MM.1S (cell line): ENCODE measurements at regions not wholly inside any gene's neighbourhood (a gene's known extent, or its start where the extent isn't known, plus 50 kb on each side); places are given as distances from the start of the nearest gene placed in this dataset.

Source experiments
- DNase-seq: peaks from one replicate; pipeline ENCODE4 v3.0.0-alpha.2; 2015
- H2AFZ ChIP-seq: fragments of 300-600 bp; sonication (generic); 2 replicates; pipeline ENCODE4 v1.6.0; 2016; ENCODE audit warnings: antibody characterized with exemption, low read length
- H3F3A ChIP-seq: fragments of 300-600 bp; sonication (generic); 2 replicates; pipeline ENCODE4 v1.6.1; 2016; ENCODE audit warnings: mild to moderate bottlenecking, antibody characterized with exemption, low read length, moderate library complexity, mixed read lengths; ENCODE audit not compliant: insufficient read depth
- H3K27ac ChIP-seq: fragments of 300-600 bp; sonication (generic); 2 replicates; pipeline ENCODE4 v1.5.1; 2016; ENCODE audit warnings: mild to moderate bottlenecking, low read length
- H3K27me3 ChIP-seq: fragments of 300-600 bp; sonication (generic); replicated peaks from 2 replicates; pipeline ENCODE4 v1.6.0; 2016; ENCODE audit warnings: low read length; ENCODE audit not compliant: insufficient read depth
- H3K36me3 ChIP-seq: fragments of 300-600 bp; sonication (generic); replicated peaks from 2 replicates; pipeline ENCODE4 v1.6.1; 2016; ENCODE audit warnings: mild to moderate bottlenecking, low read length, mixed read lengths; ENCODE audit not compliant: insufficient read depth
- H3K4me1 ChIP-seq: fragments of 300-600 bp; sonication (generic); 2 replicates; pipeline ENCODE4 v1.6.1; 2016; ENCODE audit warnings: low read length, mixed read lengths
- H3K4me2 ChIP-seq: fragments of 300-600 bp; sonication (generic); 2 replicates; pipeline ENCODE4 v1.6.0; 2016; ENCODE audit warnings: low read depth, low read length
- H3K4me3 ChIP-seq: fragments of 300-600 bp; sonication (generic); 2 replicates; pipeline ENCODE4 v1.5.1; 2016; ENCODE audit warnings: low read length, mixed read lengths
- H3K79me2 ChIP-seq: fragments of 300-600 bp; sonication (generic); 2 replicates; pipeline ENCODE4 v1.6.1; 2016; ENCODE audit warnings: mixed run types, low read length, mixed read lengths
- H3K9ac ChIP-seq: fragments of 300-600 bp; sonication (generic); 2 replicates; pipeline ENCODE4 v1.6.1; 2016; ENCODE audit warnings: low read length, mixed read lengths
- H3K9me2 ChIP-seq: fragments of 300-600 bp; sonication (generic); replicated peaks from 2 replicates; pipeline ENCODE4 v1.6.1; 2016; ENCODE audit warnings: mild to moderate bottlenecking, low read length, mixed read lengths; ENCODE audit not compliant: insufficient read depth
- H3K9me3 ChIP-seq: fragments of 300-600 bp; sonication (generic); replicated peaks from 2 replicates; pipeline ENCODE4 v1.6.1; 2016; ENCODE audit warnings: mild to moderate bottlenecking, low read length, mixed read lengths; ENCODE audit not compliant: insufficient read depth
- H4K20me1 ChIP-seq: fragments of 300-600 bp; sonication (generic); 2 replicates; pipeline ENCODE4 v1.6.1; 2016; ENCODE audit warnings: mild to moderate bottlenecking, low read length, moderate library complexity, mixed read lengths; ENCODE audit not compliant: insufficient read depth
- EZH2 ChIP-seq: fragments of 300-600 bp; sonication (generic); optimal IDR thresholded peaks from 2 replicates; pipeline ENCODE3; 2017; ENCODE audit warnings: low read depth, mild to moderate bottlenecking, antibody characterized with exemption, low read length, mixed read lengths
- EZH2phosphoT487 ChIP-seq: fragments of 300-600 bp; sonication (generic); IDR thresholded peaks from 2 replicates; pipeline ENCODE4 v1.6.1; 2018; ENCODE audit warnings: antibody characterized with exemption, low read length
- TF ChIP-seq, protein P1 (sequence below): fragments of 300-600 bp; sonication (generic); IDR thresholded peaks from 2 replicates; pipeline ENCODE4 v1.5.1; 2016; ENCODE audit warnings: antibody characterized with exemption, low read length, mixed read lengths

DNA sequence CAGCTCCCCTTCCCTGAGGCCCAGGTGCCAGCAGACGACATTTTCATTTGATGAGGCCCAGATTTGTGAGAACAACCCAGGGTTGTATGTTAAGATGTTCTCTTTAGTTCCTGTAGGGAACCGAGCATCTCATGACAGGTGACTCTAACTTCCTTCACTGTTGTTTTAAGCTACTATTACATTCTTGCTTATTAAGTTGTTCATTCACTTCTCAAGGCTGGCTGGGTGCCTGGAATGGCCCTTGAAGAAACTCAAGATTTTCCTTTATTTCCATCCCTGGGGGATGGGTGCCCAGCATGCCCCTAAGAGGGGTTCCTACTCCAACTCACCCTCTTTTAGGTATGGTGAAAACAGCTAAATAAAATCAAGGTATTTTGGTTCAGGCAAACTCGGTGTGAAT is 111.5 kb upstream of the SYNDIG1 start:
- H3K36me3 ChIP-seq = no peaks in the 10 kb centered on the region
- no peak for TF ChIP-seq EZH2
- TF ChIP-seq, protein P1, sequence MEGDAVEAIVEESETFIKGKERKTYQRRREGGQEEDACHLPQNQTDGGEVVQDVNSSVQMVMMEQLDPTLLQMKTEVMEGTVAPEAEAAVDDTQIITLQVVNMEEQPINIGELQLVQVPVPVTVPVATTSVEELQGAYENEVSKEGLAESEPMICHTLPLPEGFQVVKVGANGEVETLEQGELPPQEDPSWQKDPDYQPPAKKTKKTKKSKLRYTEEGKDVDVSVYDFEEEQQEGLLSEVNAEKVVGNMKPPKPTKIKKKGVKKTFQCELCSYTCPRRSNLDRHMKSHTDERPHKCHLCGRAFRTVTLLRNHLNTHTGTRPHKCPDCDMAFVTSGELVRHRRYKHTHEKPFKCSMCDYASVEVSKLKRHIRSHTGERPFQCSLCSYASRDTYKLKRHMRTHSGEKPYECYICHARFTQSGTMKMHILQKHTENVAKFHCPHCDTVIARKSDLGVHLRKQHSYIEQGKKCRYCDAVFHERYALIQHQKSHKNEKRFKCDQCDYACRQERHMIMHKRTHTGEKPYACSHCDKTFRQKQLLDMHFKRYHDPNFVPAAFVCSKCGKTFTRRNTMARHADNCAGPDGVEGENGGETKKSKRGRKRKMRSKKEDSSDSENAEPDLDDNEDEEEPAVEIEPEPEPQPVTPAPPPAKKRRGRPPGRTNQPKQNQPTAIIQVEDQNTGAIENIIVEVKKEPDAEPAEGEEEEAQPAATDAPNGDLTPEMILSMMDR = no peak
- TF ChIP-seq EZH2phosphoT487 = no peak

DNA sequence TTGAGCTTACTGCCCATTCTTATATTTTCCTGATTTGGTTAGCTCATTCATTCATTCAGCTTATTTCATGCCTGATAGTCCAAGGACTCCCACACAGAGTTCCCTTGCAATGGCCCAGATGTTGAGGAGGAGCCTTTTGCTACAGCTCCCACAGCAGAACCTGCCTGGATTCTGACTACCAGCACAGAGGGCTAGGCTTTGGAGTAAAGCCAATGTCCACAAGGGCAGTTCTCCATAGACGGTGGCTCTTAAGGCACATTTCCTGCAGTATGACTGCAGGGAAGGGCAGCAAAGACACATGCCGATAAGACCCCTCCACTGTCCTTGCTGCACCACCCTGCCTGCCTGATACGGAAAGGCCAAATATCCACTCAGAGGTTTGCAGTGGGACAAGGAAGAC is 112.3 kb upstream of the SYNDIG1 start:
- no peak for DNase-seq
- Histone ChIP-seq H3K9ac (no peak overlapping the region), H3K79me2 (no peaks in the 10 kb centered on the region), H3K9me3 (no peaks in the 10 kb centered on the region), H3K9me2 (no peaks in the 10 kb centered on the region), H3F3A (no peaks in the 10 kb centered on the region), H4K20me1 (no peaks in the 10 kb centered on the region), H3K36me3 (no peaks in the 10 kb centered on the region), H3K4me2 (no peak overlapping the region), H3K4me1 (no peaks in the 10 kb centered on the region), H2AFZ (no peak overlapping the region), H3K27me3 (no peaks in the 10 kb centered on the region), H3K4me3 (no peak overlapping the region), H3K27ac (no peak overlapping the region)
- TF ChIP-seq EZH2phosphoT487 (no peak), EZH2 (no peak)
- TF ChIP-seq, protein P1 = no peak

More for the DNA sequence above, 111.5 kb upstream of the SYNDIG1 start:
- Histone ChIP-seq H3K4me3 (no peak overlapping the region), H3K9me3 (no peaks in the 10 kb centered on the region), H4K20me1 (no peaks in the 10 kb centered on the region), H3K4me2 (no peak overlapping the region), H3K4me1 (no peaks in the 10 kb centered on the region), H3K79me2 (no peaks in the 10 kb centered on the region), H3K9me2 (no peaks in the 10 kb centered on the region), H3K27ac (no peak overlapping the region), H3K27me3 (no peaks in the 10 kb centered on the region), H2AFZ (no peak overlapping the region), H3F3A (no peaks in the 10 kb centered on the region), H3K9ac (no peak overlapping the region)
- no peak for DNase-seq

DNA sequence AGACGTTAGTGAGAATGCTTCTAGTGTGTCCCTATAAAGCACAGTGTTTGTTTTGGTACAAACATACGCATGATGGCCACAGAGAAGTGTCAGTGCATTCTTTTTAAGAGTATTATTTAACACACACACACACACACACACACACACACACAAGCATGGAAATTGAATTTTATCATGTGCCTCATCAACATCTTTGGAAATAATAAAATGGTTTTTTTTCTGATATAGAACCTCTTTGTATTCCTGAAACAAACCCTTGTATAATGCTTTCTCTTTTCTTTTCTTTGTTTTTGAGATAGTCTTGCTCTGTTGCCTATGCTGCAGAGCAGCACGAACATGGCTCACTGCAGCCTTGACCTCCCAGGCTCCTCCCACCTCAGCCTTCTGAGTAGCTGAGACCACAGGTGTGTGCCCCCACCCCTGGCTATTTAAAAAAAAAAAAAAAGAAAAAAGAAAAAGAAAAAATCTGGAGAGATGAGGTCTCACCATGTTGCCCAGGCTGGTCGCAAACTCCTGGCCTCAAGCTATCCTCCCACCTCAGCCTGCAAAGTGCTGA is 116.2 kb upstream of the SYNDIG1 start:
- Histone ChIP-seq H3K36me3 (no peaks in the 10 kb centered on the region), H3K4me1 (no peaks in the 10 kb centered on the region), H3K9me2 (no peaks in the 10 kb centered on the region), H3K9ac (no peak overlapping the region), H3K79me2 (no peaks in the 10 kb centered on the region), H3K27ac (no peak overlapping the region), H3K27me3 (no peaks in the 10 kb centered on the region), H4K20me1 (no peaks in the 10 kb centered on the region), H2AFZ (no peak overlapping the region), H3K9me3 (no peaks in the 10 kb centered on the region), H3F3A (no peaks in the 10 kb centered on the region), H3K4me3 (no peak overlapping the region), H3K4me2 (no peak overlapping the region)
- no peak for DNase-seq
- no peak for TF ChIP-seq EZH2
- TF ChIP-seq, protein P1 = no peak
- no peak for TF ChIP-seq EZH2phosphoT487
